Forelimb muscle (tissue), 1 donor: ENCODE measurements at regions not wholly inside any gene's neighbourhood (a gene's known extent, or its start where the extent isn't known, plus 50 kb on each side); places are given as distances from the start of the nearest gene placed in this dataset.
A peak's percentile ranks its signal among the peaks of the same experiment; 100 is the strongest.

Experiments used
- DNase-seq: peaks from one replicate; pipeline ENCODE4 v3.0.0-alpha.2; 2013; ENCODE audit warnings: low read depth

DNA sequence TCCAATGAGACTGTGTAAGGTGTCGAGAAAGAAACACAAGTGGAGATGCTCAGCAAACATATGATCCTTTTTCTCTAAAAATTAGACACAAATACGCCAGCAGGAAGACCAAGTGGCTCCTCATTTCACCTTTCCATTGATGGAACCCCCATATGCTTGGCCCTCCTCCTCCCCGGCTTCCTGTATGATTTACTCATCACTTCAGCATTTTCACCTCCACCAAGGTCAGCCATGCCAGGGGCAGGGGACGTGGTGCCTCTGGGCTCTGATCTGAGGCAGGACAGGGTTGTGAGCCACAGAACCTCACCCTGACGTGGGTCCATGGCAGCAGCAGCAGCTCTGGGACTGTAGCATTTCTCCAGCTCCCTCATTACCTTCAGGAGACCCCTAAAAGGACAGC lies 116.8 kb upstream of the PFKP start:
- no peak for DNase-seq

DNA sequence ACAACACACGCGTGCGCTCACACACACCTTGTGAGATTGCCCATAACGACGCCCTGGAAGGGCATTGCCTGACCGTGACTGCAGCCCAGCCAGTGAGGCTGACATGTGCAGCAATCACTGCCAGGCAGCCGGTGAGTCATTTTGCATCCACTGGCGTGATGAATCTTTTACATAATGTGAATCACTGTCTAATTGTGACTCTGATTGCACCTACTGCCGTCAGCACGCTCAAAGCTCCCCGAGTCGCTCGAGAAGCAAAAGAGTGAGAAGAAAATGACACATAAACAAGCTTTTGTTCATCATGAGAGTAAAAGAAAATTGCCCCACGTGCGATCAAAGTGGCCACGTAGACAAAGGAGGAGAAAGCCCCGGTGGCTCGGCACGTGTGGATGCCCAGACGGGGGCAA lies 117.4 kb upstream of the PFKP start:
- DNase-seq: no peak

DNA sequence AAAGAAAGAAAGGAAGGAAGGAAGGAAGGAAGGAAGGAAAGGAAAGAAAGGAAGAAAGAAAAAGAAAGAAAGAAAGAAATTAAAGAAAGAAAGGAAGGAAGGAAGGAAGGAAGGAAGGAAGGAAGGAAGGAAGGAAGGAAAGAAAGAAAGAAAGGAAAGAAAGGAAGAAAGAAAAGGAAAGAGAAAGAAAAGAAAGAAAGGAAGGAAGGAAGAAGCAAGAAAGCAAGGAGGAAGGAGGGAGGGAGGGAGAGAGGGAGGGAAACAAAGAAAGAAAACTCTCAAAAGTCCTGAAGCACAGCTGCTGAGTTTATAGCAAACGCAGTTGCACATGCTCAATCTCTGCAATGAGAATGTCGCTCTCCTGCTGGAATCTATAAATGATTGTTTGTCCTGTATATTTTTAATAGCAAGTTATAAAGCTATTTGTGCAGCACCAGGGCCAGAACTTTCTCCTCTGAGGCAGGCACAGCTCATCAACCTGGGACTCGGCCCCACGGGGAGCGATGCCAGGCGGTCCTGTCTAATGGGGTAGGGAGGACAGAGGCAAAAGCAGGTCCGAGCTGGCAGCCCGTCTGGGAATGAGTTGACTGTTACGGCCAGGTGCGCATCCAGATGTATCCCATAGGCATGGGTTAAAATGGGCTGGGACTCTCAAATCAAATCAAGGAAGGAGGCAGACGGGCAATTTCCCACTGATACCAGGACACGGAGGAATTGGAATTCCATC lies 118.0 kb upstream of the PFKP start:
- no peak for DNase-seq

DNA sequence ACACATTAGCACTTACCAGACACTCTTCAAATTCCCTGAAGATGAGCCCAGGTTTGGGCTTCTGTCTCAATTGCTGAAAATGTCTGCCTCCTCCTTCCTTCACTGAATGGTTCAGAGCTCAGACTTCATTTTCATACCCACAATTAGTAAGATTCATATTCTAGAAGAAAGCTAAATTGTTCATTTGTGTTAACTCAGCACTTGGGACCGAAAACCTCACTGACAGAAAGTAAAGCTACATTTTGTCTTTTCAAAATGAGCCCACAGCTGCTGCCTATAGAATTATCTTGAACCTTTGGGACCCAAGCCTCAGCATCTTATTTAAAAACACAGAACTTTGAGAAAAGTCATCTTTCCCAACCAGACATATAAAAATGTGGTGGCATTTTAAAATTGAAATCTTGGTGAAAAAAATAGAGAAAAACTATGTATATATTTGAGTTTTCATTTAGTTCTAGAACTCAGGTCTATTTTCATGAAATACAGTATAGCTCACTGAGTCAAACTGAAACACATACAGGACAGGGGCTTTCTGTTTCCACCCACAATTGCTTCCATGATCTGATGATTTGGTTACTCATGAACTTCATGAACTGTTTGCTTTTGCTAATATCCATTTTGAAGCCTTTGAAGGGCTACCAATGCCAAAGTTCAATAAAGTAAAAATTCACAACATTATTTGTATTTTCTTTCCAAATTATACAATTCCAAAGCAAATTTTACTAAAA lies 119.1 kb upstream of the PFKP start:
- no peak for DNase-seq

GRCh38 chr10:2944788-2945187 lies 122.6 kb upstream of the PFKP start:
- no peak for DNase-seq

GRCh38 chr10:2943932-2944614 lies 123.3 kb upstream of the PFKP start:
- DNase-seq: no peak

GRCh38 chr10:2942938-2943337 lies 124.4 kb upstream of the PFKP start:
- no peak for DNase-seq

DNA sequence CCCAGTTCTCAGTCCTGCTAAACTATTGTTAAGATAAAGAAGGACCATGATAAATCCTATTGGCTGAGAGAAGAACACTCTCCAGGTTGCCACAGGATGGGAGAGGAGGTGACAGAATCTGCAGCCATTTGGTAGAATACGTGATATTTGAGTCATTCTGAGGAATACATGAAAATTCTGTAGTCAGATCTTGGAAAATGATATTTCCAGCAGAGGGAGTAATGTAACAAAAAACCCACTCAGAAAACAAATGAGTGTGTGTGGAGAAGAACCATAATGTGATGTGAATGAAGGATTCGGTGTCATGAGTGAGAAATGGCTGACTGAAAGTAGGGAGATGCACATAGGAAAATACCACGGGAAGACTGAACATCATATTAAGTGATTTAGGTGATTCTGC lies 128.5 kb upstream of the PFKP start:
- no peak for DNase-seq

DNA sequence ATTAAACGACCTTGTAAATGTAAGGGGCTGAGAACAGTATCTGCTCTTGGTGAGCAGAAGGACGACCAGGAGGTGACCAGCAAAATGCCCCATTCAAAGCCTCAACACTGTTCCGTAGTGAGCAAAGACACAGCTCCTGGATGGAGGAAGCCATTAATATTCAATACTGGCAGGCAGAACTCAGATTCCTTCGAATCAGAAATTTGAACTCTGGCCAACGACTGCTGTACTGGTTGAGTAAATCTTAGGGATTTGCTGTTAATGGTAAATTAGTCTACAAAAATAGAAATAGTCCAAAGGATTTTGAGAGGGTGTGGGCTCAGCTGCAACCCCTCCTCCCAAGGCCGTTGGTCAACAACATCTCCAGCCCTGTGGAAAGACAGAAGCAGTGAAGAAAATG lies 130.5 kb upstream of the PFKP start:
- peak; percentile 4 for DNase-seq

GRCh38 chr10:2935647-2936386 lies 131.5 kb upstream of the PFKP start:
- DNase-seq: no peak

DNA sequence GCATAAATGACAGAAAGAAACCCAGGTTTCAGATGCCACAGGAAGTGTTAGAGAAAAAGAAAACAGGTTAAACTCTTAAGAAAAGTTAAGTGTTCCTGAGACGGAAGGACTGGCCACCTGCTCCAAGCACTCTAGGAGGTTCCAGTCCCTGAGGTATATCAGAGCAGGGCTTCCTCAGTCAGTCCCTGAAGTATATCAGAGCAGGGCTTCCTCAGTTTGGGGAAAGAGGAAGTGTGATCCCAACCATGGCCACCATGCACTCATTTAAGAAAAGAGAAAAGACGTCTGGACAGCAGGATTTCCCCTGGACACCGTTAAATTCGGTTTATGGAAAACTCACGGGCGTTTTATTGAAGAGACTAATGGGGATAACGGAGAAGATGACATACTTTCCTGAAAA lies 133.4 kb upstream of the PFKP start:
- DNase-seq: no peak

DNA sequence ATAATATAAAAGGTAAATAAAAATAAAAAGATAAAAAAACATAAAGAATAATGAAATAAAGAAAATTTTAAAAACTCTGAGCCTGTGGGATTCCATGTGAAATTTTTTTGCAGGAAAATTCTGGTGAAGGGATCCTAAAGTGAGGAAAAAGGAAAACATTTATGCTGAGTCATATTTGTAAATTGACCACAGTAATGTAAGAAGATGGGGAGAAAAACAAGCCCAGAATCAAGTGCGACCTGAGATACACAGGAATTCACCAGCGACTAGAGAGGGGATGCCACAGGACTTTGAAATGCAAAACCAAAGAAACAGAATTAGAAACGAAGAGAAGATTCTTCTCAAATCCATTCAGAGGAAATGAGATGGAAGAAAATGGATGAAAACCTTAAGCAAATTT lies 133.8 kb upstream of the PFKP start:
- DNase-seq: no peak

- no peak for DNase-seq
Measured at GRCh38 chr10:2933071-2933470, 134.3 kb upstream of the PFKP start.

DNA sequence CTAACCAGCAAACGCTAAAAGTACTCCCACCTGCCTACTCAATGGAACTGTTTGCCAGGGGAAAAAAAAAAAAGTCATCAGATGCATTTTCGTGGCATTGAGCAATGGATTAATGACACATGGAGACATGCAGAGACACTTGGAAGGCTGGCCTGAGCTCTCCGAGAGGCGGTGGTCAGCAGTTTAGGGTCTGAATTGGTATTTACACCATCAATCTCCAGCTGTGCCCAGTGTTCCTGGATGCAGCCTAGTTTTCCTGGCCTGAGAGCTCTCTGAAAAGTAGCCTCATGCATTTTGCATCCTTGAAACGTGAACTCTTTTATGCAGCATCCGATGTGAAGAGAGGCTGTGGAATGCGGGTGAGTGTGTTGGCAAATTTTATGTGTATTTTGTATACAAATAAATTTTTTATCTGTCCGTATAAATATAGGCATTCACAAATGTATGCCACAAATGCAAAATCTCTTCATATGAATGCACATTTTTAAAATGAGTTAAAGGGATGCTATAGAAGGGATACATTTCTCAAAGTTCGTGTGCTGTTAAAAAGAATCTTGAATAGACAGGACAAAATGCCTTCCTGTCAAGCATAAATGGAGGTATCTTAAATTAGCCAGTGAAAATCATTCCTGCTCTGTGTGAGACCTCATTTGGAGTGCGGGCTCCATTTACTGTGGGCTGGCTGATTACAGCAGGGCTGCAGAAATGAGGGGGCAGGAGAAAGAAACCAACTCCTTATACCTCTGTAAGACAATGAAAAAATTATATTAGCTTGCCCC lies 137.7 kb upstream of the PFKP start:
- DNase-seq: no peak

GRCh38 chr10:2927958-2928840 lies 139.1 kb upstream of the PFKP start:
- peak; percentile 25 for DNase-seq

DNA sequence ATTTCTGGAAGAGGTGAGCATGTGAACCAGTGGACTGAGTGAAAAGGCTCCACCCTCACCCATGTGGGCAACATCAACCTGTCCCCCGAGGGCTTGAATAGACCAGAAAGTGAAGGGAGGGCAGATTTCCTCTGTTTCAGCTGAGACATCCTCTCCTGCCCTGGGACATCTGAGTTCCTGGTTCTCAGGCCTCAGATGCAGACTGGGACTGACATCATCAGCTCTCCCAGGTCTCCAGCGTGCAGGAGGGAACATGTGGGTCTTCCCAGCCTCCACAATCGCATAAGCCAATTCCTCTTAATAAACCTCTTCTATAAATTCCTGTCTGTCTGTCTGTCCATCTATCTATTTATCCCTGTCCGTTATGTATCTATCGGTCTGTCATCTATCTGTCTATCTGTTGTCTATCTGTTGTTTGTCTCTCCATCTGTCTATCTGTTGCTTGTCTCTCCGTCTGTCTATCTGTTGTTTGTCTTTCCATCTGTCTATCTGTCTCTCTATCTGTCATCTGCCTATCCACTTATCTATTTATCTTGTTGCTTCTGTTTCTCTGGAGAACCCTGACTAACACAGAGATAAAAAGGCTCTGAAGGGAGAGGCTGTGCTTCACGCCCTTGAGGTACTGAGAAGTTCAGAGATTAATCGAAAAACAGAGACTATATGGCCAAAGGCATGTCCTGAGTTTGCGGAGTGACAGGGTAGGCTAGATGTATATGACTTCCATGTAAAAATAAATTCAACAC lies 140.3 kb upstream of the PFKP start:
- no peak for DNase-seq

DNA sequence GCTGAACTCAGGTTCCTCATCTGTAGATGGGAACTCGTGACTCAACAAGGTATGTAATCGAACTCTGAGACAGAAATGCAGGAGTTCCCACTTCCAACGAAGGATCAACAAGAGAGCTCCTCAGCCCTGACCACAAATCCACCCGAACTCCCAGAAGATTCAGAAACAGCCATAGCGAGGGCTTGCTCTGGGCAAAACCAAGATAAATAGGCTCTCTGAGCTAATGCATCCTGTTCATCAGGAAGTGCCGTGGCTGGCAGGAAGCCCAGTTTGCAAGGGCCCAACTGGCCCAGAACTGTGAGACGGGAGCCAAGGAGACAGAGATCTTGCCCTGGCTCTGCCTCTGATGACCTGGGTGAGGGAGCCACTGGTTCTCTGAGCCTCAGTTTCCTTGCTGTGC lies 141.7 kb upstream of the PFKP start:
- DNase-seq: no peak

GRCh38 chr10:2924431-2924830 lies 142.9 kb upstream of the PFKP start:
- DNase-seq: no peak

DNA sequence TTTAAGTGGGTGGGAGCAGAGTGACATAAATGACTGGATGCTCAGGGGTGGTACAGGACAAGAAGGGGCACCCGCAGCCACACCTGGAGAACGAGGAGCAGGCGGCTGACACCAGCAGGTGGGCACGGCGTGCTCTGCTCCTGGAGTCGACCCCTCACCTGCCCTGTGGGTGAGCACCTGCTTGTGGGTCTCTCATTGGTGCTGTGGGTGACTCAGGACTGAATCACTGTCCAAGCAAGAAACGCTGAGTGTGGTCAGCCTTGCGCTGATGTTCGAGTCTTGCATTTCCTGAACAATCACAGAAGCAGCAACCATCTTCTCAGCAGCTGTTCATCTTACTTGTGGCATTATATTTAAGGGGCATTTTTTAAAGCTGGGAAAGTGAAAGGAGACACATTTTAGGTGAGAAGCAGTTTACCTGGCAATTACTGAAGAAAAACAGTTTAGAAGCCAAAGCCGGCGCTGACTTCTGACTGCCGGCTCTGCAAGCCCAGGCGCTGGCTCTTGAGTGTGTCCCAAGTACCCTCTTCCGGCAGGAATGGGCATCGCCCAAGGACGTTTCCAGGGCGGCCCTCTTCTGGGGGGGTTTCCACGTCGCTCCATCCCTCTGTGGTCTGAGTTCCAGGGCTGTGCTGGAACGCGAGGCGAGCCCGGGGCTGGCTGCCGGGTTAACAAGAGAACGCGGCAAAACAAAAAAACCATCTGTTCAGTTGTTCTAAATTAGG lies 145.2 kb upstream of the PFKP start:
- no peak for DNase-seq
